Tibial nerve (tissue), 4 donors: ENCODE measurements at regions not wholly inside any gene's neighbourhood (a gene's known extent, or its start where the extent isn't known, plus 50 kb on each side); places are given as distances from the start of the nearest gene placed in this dataset.

Experiments
- EP300 ChIP-seq, 2 donors: sonication (generic); formaldehyde crosslinking; IDR thresholded peaks; one replicate each; pipeline ENCODE4 v1.6.1; 2017; ENCODE audit warnings: antibody characterized with exemption in 2 of 2, mild to moderate bottlenecking in 1 of 2
- POLR2A ChIP-seq, 2 donors: fragments of 450-650 bp; IDR thresholded peaks; one replicate each; pipeline ENCODE4 v1.6.1; 2017; ENCODE audit warnings: antibody characterized with exemption in 2 of 2, mild to moderate bottlenecking in 2 of 2, moderate library complexity in 2 of 2
- TF ChIP-seq, protein P1 (sequence below), 5 experiments: fragments of 200-600 bp in 3 of 5; fragments of 450-650 bp in 2 of 5; sonication (generic) in 3 of 5; IDR thresholded peaks; one replicate each; pipeline ENCODE4 v1.5.1; 2016 to 2019; ENCODE audit warnings: antibody characterized with exemption in 5 of 5, mild to moderate bottlenecking in 3 of 5, moderate library complexity in 2 of 5

DNA sequence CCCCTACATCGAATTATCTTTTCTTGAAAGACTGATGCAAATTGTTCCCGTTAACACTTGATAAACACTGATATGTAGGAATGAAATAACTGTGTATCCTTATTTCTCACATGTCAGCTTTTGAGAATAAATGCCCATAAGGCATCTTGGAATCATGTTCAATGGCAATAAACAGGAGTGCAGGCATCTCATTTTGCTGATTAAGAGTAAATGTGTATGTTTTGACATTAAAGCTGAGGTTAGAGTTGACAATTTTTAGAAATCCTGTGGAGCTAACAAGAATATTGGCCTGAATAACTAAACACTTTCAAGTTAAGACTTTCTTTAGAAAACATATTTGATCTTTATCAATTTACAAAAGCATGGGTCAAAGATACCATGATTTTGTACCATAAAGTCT lies 646.2 kb upstream of the MIR17HG start:
- TF ChIP-seq, protein P1, sequence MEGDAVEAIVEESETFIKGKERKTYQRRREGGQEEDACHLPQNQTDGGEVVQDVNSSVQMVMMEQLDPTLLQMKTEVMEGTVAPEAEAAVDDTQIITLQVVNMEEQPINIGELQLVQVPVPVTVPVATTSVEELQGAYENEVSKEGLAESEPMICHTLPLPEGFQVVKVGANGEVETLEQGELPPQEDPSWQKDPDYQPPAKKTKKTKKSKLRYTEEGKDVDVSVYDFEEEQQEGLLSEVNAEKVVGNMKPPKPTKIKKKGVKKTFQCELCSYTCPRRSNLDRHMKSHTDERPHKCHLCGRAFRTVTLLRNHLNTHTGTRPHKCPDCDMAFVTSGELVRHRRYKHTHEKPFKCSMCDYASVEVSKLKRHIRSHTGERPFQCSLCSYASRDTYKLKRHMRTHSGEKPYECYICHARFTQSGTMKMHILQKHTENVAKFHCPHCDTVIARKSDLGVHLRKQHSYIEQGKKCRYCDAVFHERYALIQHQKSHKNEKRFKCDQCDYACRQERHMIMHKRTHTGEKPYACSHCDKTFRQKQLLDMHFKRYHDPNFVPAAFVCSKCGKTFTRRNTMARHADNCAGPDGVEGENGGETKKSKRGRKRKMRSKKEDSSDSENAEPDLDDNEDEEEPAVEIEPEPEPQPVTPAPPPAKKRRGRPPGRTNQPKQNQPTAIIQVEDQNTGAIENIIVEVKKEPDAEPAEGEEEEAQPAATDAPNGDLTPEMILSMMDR (IDR thresholded peaks at IDR 0.05), result no peak
- TF ChIP-seq EP300 (IDR thresholded peaks at IDR 0.05) (no peak), POLR2A (IDR thresholded peaks at IDR 0.05) (no peak)
